B cell (primary cell): ENCODE measurements at regions not wholly inside any gene's neighbourhood (a gene's known extent, or its start where the extent isn't known, plus 50 kb on each side); places are given as distances from the start of the nearest gene placed in this dataset.

Experiments
- ATAC-seq: fragments of 200-7000 bp; cut with Tn5 transposase; one replicate; pipeline ENCODE4 v1.10.0; 2021; ENCODE audit warnings: low read depth, mild to moderate bottlenecking, moderate number of reproducible peaks, moderate library complexity
- CTCF ChIA-PET: fragments of 350-600 bp; sonication (Branson Sonifier 250); formaldehyde crosslinking; loops from one replicate; lab custom pipeline; 2021; ENCODE audit warnings: antibody characterized with exemption, inconsistent platforms; lab: Charles Lee
- POLR2A ChIA-PET: fragments of 350-600 bp; sonication (Branson Sonifier 250); formaldehyde crosslinking; loops from one replicate; lab custom pipeline; 2021; ENCODE audit warnings: antibody characterized with exemption; lab: Charles Lee
- DNase-seq: peaks from one replicate; pipeline ENCODE4 v3.0.0; 2013
- H2AFZ ChIP-seq: 2 replicates; pipeline ENCODE4 v1.6.1; 2012; ENCODE audit warnings: mild to moderate bottlenecking, low read depth, low read length; ENCODE audit not compliant: insufficient read depth, poor library complexity, severe bottlenecking
- H3K27ac ChIP-seq, 2 donors: 1 replicate in 1 of 2; 2 replicates in 1 of 2; pipeline ENCODE4 v1.5.1; 2012 to 2013; ENCODE audit warnings: low read length in 2 of 2, mild to moderate bottlenecking in 2 of 2, moderate library complexity in 1 of 2
- H3K27me3 ChIP-seq, 4 experiments: fragments of 200-600 bp in 1 of 4; sonication (generic) in 1 of 4; replicated peaks in 1 of 4; 1 replicate in 2 of 4; 2 replicates in 2 of 4; pipeline versions ENCODE4 v1.6.1 to v1.7.0; 2013 to 2016; ENCODE audit warnings: low read length in 3 of 4, mild to moderate bottlenecking in 2 of 4, mixed read lengths in 1 of 4, moderate library complexity in 1 of 4; ENCODE audit not compliant: insufficient read depth in 4 of 4, control insufficient read depth in 3 of 4; ENCODE audit errors: control extremely low read depth in 1 of 4
- H3K36me3 ChIP-seq, 2 experiments: replicated peaks in 1 of 2; 1 replicate in 1 of 2; 2 replicates in 1 of 2; pipeline versions ENCODE4 v1.6.1 to v1.7.1; 2013; ENCODE audit warnings: low read length in 1 of 2; ENCODE audit not compliant: insufficient read depth in 2 of 2, control insufficient read depth in 1 of 2; ENCODE audit errors: control extremely low read depth in 1 of 2, extremely low read depth in 1 of 2
- H3K4me1 ChIP-seq, 2 donors: fragments of 200-600 bp in 1 of 2; sonication (generic) in 1 of 2; 1 replicate in 1 of 2; 2 replicates in 1 of 2; pipeline versions ENCODE4 v1.5.1 to v1.6.1; 2013 to 2017; ENCODE audit warnings: low read length in 2 of 2; ENCODE audit not compliant: control insufficient read depth in 2 of 2, insufficient read depth in 2 of 2
- H3K4me2 ChIP-seq: replicated peaks from 2 replicates; pipeline ENCODE3; 2012; ENCODE audit warnings: mild to moderate bottlenecking, low read depth, low read length; ENCODE audit not compliant: poor library complexity, severe bottlenecking
- H3K4me3 ChIP-seq, 5 experiments: fragments of 200-600 bp in 1 of 5; sonication (generic) in 1 of 5; 1 replicate in 3 of 5; 2 replicates in 2 of 5; pipeline versions ENCODE4 v1.5.1 to v1.7.0; 2011 to 2016; ENCODE audit warnings: low read length in 4 of 5, mild to moderate bottlenecking in 4 of 5, low read depth in 2 of 5, control low read depth in 1 of 5, moderate library complexity in 1 of 5; ENCODE audit not compliant: insufficient read depth in 1 of 5; ENCODE audit errors: control extremely low read depth in 1 of 5, extremely low read depth in 1 of 5
- H3K79me2 ChIP-seq: fragments of 200-600 bp; sonication (generic); one replicate; pipeline ENCODE4 v1.6.0; 2016; ENCODE audit warnings: low read length; ENCODE audit not compliant: control insufficient read depth, insufficient read depth
- H3K9ac ChIP-seq: fragments of 200-600 bp; sonication (generic); 2 replicates; pipeline ENCODE4 v1.6.1; 2017; ENCODE audit warnings: mild to moderate bottlenecking, low read length, moderate library complexity
- H3K9me3 ChIP-seq, 3 donors: one replicate each; pipeline versions ENCODE4 v1.6.1 to v1.7.1; 2013; ENCODE audit warnings: low read length in 2 of 3; ENCODE audit not compliant: control insufficient read depth in 2 of 3, insufficient read depth in 1 of 3; ENCODE audit errors: control extremely low read depth in 1 of 3
- H4K20me1 ChIP-seq: 2 replicates; pipeline ENCODE4 v1.6.0; 2012; ENCODE audit warnings: mild to moderate bottlenecking, low read length; ENCODE audit not compliant: insufficient read depth, control insufficient read depth, poor library complexity, severe bottlenecking
- H3K27ac Mint-ChIP-seq: one replicate; pipeline ENCODE4 v1.8.0; 2021; ENCODE audit warnings: mixed read lengths
- H3K27me3 Mint-ChIP-seq: one replicate; pipeline ENCODE4 v1.8.0; 2021; ENCODE audit warnings: mixed read lengths
- H3K4me1 Mint-ChIP-seq: one replicate; pipeline ENCODE4 v1.8.0; 2021; ENCODE audit warnings: mixed read lengths
- H3K4me3 Mint-ChIP-seq: one replicate; pipeline ENCODE4 v1.8.0; 2021; ENCODE audit warnings: mixed read lengths
- H3K9me3 Mint-ChIP-seq: one replicate; pipeline ENCODE4 v1.8.0; 2022; ENCODE audit warnings: mixed read lengths; ENCODE audit not compliant: insufficient read depth
- EZH2 ChIP-seq: IDR thresholded peaks from 2 replicates; pipeline ENCODE4 v1.6.1; 2012; ENCODE audit warnings: borderline replicate concordance, low read depth, mild to moderate bottlenecking, moderate library complexity, low read length; ENCODE audit not compliant: insufficient read depth, poor library complexity, severe bottlenecking
- WGBS: methylation state at CpG from one replicate; pipeline ENCODE4 v1.1.5; 2013; ENCODE audit warnings: missing lambda C conversion rate; ENCODE audit not compliant: insufficient coverage; 5-methylcytosine and 5-hydroxymethylcytosine counted together
- intact Hi-C: fragments of 100-400 bp; cut with micrococcal nuclease; formaldehyde crosslinking; loops from one replicate; pipeline ENCODE4 v1.10.0; 2022
- TF ChIP-seq, protein P1 (sequence below): fragments of 200-600 bp; IDR thresholded peaks from one replicate; pipeline ENCODE4 v1.8.0; 2022; ENCODE audit warnings: antibody characterized with exemption, mild to moderate bottlenecking

DNA sequence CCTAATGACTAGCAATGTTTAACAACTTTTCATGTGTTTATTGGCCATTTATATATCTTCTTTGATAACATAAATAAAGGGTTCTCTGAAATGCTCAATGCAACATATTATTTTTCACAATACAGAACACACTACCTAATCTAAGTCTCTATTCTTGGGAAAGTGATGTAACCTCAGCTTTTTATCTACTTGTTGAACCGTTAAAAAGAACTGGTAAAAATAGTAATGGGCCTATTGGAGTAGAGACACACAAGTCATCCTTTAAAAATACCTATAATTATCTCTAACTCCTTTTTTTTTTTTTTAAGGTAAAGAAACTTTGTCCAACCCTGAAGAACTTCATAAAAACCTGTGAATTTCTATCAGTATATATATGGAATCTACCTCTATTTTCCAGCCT is 1067.7 kb upstream of the CELF4 start:
- no peak overlapping the region for H3K4me3 Mint-ChIP-seq
- no peak overlapping the region for H2AFZ ChIP-seq
- H3K9me3 Mint-ChIP-seq: no peaks in the 10 kb centered on the region
- H3K27me3 Mint-ChIP-seq: no peaks in the 10 kb centered on the region
- intact Hi-C loops: no loop called here
- H3K27ac Mint-ChIP-seq: no peak overlapping the region
- ATAC-seq: no peak
- TF ChIP-seq, protein P1, sequence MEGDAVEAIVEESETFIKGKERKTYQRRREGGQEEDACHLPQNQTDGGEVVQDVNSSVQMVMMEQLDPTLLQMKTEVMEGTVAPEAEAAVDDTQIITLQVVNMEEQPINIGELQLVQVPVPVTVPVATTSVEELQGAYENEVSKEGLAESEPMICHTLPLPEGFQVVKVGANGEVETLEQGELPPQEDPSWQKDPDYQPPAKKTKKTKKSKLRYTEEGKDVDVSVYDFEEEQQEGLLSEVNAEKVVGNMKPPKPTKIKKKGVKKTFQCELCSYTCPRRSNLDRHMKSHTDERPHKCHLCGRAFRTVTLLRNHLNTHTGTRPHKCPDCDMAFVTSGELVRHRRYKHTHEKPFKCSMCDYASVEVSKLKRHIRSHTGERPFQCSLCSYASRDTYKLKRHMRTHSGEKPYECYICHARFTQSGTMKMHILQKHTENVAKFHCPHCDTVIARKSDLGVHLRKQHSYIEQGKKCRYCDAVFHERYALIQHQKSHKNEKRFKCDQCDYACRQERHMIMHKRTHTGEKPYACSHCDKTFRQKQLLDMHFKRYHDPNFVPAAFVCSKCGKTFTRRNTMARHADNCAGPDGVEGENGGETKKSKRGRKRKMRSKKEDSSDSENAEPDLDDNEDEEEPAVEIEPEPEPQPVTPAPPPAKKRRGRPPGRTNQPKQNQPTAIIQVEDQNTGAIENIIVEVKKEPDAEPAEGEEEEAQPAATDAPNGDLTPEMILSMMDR: no peak
- TF ChIP-seq EZH2: no peak
- H3K4me1 Mint-ChIP-seq: no peaks in the 10 kb centered on the region
- H4K20me1 ChIP-seq: no peaks in the 10 kb centered on the region
- H3K27ac ChIP-seq: no peak overlapping the region
- no peak for DNase-seq
- POLR2A ChIA-PET: no interaction called here
- no peak overlapping the region for H3K4me3 ChIP-seq
- no peak overlapping the region for H3K4me2 ChIP-seq
- CTCF ChIA-PET: no interaction called here
- H3K9me3 ChIP-seq: peaks cover 0 to 3% (median 0%) of the 10 kb centered on the region in 3 donors
- H3K9ac ChIP-seq: no peak overlapping the region
- no peaks in the 10 kb centered on the region for H3K36me3 ChIP-seq
- WGBS: no CpG with 5 or more reads among the region's 1 CpG
- no peaks in the 10 kb centered on the region for H3K4me1 ChIP-seq
- no peaks in the 10 kb centered on the region for H3K27me3 ChIP-seq
- H3K79me2 ChIP-seq: no peaks in the 10 kb centered on the region

DNA sequence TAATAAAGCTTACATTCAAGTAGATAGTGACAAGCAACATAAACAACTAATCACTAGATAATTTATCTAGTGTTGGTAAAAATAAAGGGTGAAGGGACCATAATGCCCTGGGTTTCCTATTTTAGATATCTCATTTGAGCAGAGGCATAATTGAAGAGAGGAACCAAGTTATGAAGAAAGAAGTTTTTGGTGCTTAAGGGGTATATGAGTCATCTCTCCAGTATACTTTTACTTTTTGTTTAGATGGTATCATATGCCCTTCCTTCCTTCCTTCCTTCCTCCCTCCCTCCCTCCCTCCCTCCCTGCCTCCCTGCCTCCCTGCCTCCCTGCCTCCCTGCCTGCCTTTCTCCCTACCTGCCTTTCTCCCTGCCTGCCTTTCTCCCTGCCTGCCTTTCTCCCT is 1053.5 kb upstream of the CELF4 start:
- Histone ChIP-seq H3K79me2 (no peaks in the 10 kb centered on the region), H2AFZ (no peak overlapping the region), H3K4me1 (no peaks in the 10 kb centered on the region), H3K27me3 (no peaks in the 10 kb centered on the region), H3K27ac (no peak overlapping the region), H3K9me3 (no peaks in the 10 kb centered on the region), H3K4me3 (no peak overlapping the region), H3K36me3 (no peaks in the 10 kb centered on the region), H4K20me1 (no peaks in the 10 kb centered on the region), H3K4me2 (no peak overlapping the region), H3K9ac (no peak overlapping the region)
- H3K27ac Mint-ChIP-seq: no peak overlapping the region
- no peak for TF ChIP-seq EZH2
- TF ChIP-seq, protein P1: no peak
- H3K4me1 Mint-ChIP-seq: no peaks in the 10 kb centered on the region
- no peak overlapping the region for H3K4me3 Mint-ChIP-seq
- CTCF ChIA-PET: no interaction called here
- DNase-seq (no peak), ATAC-seq (no peak)
- H3K27me3 Mint-ChIP-seq: no peaks in the 10 kb centered on the region
- intact Hi-C loops: no loop called here
- no peaks in the 10 kb centered on the region for H3K9me3 Mint-ChIP-seq
- POLR2A ChIA-PET: no interaction called here
